ENCODE measurements at regions not wholly inside any gene's neighbourhood (a gene's known extent, or its start where the extent isn't known, plus 50 kb on each side); places are given as distances from the start of the nearest gene placed in this dataset.

GRCh38 chr4:98758182-98758581 lies 99.8 kb upstream of the TSPAN5 start:
- no peak for FAIRE-seq

- FAIRE-seq = no peak
These were observed 96.3 kb upstream of the TSPAN5 start for GRCh38 chr4:98754736-98755135.

GRCh38 chr4:98749206-98749605 lies 90.8 kb upstream of the TSPAN5 start:
- no peak for FAIRE-seq

- FAIRE-seq = no peak
These were observed 90.2 kb upstream of the TSPAN5 start for GRCh38 chr4:98748609-98749008.

- no peak for FAIRE-seq
These were observed 89.1 kb upstream of the TSPAN5 start for GRCh38 chr4:98747393-98748091.

GRCh38 chr4:98746936-98747335 lies 88.5 kb upstream of the TSPAN5 start:
- no peak for FAIRE-seq

- FAIRE-seq = no peak
These were observed 88.1 kb upstream of the TSPAN5 start for GRCh38 chr4:98746530-98746929.

GRCh38 chr4:98745366-98745765 lies 87.0 kb upstream of the TSPAN5 start:
- no peak for FAIRE-seq

- no peak for FAIRE-seq
These were observed 86.2 kb upstream of the TSPAN5 start for GRCh38 chr4:98744372-98745150.

- FAIRE-seq = no peak
These were observed 83.5 kb upstream of the TSPAN5 start for GRCh38 chr4:98741952-98742351.

GRCh38 chr4:98739751-98740150 lies 81.3 kb upstream of the TSPAN5 start:
- no peak for FAIRE-seq

- no peak for FAIRE-seq
These were observed 75.2 kb upstream of the TSPAN5 start for GRCh38 chr4:98733601-98734000.

GRCh38 chr4:98728871-98729270 lies 70.5 kb upstream of the TSPAN5 start:
- no peak for FAIRE-seq

- FAIRE-seq = no peak
These were observed 70.0 kb upstream of the TSPAN5 start for GRCh38 chr4:98728433-98728832.

- FAIRE-seq = no peak
These were observed 63.6 kb upstream of the TSPAN5 start for GRCh38 chr4:98722000-98722399.

GRCh38 chr4:98720871-98721480 lies 62.6 kb upstream of the TSPAN5 start:
- FAIRE-seq = no peak

GRCh38 chr4:98716796-98717195 lies 58.4 kb upstream of the TSPAN5 start:
- no peak for FAIRE-seq

GRCh38 chr4:98712607-98713006 lies 54.2 kb upstream of the TSPAN5 start:
- no peak for FAIRE-seq

GRCh38 chr4:98711526-98711925 lies 53.1 kb upstream of the TSPAN5 start:
- no peak for FAIRE-seq

- FAIRE-seq = no peak
These were observed 52.4 kb upstream of the TSPAN5 start for GRCh38 chr4:98710831-98711230.

Data from colon (tissue), 2 donors.